GM18507 (cell line): ENCODE measurements at regions not wholly inside any gene's neighbourhood (a gene's known extent, or its start where the extent isn't known, plus 50 kb on each side); places are given as distances from the start of the nearest gene placed in this dataset.
"Not testable (repeated sequence)": the region's sequence is repeated elsewhere in the genome, so short reads cannot be mapped to it uniquely, and the experiment has no call there.

ENCODE experiments used
- DNase-seq: peaks from one replicate; pipeline ENCODE4 v3.0.0; 2011; ENCODE audit warnings: low read depth; ENCODE audit not compliant: insufficient read length; ENCODE audit errors: extremely low spot score
- FAIRE-seq: peaks from 2 replicates; lab custom pipeline; 2011; peaks lifted over from hg19 to GRCh38; lab: Jason Lieb, UNC

- no peak for DNase-seq
- no peak for FAIRE-seq
Observed at GRCh38 chr3:44132061-44132460, 109.6 kb upstream of the TOPAZ1 start.

DNA sequence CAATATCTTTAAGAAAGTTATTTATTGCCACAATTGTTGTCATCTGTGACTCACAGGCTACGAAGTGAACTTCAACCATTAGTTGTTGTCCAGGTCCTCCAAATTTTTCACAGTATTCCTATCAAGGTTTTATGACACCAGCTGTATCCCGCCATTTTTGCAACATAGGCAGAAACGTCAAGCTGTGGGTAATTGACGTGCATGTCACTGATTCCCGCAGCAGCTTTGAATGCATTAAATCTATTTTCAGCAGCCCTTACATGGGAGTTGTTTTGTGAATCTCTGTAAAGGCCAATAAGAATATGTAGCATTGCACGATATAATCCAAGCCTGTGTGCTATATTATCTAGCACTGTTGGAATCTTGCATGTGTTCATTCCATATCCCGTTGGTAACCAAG is 109.1 kb upstream of the TOPAZ1 start:
- FAIRE-seq = no peak
- DNase-seq = no peak

DNA sequence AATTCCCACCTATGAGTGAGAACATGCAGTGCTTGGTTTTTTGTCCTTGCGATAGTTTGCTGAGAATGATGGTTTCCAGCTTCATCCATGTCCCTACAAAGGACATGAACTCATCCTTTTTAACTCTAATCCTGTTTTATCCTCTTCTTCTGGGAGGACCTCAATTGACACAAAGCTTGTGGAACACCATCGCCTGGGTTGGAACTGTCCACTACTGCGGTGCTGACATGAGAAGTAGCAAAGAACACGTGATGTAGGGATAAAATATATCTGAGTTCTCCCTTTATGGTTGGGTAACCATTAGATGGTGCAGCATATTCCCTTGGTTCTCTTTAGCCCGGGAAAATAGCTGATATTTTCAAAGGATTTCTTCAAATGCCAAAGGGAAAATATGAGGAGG is 105.3 kb upstream of the TOPAZ1 start:
- FAIRE-seq (no peak), DNase-seq (no peak)

- FAIRE-seq (no peak), DNase-seq (no peak)
Observed at GRCh38 chr3:44146073-44146472, 95.6 kb upstream of the TOPAZ1 start.

DNA sequence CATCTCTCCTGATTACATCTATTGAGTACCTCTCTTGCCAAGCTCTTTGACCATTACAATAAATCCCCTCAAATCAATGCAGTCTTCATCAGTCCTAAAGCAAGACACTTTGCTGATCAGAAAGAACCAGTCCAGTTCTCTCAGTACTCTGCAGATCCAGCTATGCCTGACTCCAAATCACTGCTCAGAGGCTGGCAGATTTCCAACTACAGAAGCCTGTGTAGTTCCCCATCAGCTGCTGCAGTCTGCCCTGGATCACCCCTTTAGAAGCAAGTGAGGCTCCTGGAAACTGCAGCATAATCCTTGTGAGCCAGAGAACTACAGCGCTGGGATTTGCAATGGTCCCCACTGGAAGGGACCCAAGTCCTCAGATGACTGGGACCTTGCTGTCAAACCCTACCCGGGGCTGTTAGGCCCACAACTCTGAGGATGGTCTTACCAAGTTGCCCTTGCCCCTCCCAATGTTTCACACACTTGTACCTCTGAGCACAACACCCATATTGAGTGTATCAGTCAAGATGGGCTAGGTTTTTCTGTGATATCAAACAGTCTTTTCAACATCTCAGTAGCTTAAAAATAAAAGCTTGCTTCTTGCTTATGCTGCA is 81.9 kb upstream of the TOPAZ1 start:
- DNase-seq (no peak), FAIRE-seq (no peak)

DNA sequence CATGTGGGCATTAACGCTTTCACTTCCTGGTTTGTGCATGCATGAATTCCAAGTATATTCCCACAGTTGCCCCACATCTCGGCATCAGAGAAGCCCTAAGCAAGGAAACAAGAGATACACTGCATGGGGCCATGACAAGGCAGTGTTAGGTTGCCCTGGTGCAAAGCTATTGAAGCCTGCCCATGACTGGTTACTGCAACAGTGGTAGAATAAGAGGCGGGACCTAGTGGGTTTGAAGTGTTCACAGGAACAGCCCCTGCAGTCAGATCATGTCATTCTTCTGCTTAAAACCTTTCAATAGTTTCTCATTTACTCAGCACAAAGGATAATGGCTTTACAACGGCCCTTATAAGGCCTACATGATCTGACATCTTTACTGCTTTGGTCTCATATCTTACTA is 80.9 kb upstream of the TOPAZ1 start:
- FAIRE-seq (no peak), DNase-seq (no peak)

DNA sequence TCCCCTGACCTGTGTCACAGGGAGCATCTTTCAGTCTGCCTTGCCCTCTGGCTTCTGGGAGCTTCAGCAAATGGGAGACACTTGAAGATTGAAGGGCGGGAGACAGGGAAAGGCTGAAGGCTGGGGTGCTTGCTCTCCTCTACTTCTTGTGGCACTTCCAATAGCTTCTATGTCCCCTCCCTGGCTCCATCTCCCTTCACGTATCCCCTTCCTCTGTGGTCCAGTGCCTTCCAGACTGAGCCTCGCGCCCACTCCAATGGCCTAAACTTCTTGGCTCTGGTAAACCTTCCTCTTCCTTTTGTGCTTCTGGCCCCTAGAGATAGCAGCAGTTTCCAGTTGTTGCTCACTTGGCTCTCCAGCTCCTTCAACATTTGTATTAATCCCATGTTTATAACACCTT is 69.8 kb upstream of the TOPAZ1 start:
- FAIRE-seq (no peak), DNase-seq (no peak)

DNA sequence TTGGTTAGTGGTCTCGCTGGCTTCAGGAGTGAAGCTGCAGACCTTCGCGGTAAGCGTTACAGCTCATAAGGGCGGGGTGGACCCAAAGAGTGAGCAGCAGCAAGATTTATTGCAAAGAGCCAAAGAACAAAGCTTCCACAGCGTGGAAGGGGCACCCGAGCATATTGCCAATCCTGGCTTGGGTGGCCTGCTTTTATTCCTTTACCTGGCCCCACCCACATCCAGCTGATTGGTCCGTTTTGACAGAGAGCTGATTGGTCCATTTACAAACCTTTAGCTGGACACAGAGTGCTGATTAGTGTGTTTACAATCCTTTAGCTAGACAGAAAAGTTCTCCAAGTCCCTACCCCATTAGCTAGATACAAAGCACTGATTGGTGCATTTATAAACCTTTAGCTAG is 69.0 kb upstream of the TOPAZ1 start:
- DNase-seq = not testable (repeated sequence)

GRCh38 chr3:44173263-44173662 is 68.4 kb upstream of the TOPAZ1 start:
- no peak for FAIRE-seq
- DNase-seq = no peak

More for the DNA sequence above, 69.0 kb upstream of the TOPAZ1 start:
- not testable (repeated sequence) for FAIRE-seq

DNA sequence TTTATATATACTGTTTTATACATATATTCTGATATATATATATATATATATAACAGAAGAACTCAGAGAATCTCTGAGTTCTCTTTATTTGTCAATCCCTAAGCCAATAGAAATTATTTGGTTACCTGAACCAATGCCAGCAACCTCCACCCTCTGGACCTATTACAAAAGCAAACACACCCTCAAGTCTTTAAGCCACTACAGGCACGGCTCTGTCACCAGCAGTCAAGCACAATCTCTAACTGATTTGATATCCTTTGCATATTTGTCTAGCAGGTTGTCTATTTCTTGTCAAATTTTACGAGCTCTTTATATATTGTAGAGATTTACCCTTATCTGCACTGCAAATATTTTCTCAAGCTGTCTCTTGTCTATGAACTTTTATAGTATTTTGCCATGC is 66.6 kb upstream of the TOPAZ1 start:
- no peak for FAIRE-seq

DNA sequence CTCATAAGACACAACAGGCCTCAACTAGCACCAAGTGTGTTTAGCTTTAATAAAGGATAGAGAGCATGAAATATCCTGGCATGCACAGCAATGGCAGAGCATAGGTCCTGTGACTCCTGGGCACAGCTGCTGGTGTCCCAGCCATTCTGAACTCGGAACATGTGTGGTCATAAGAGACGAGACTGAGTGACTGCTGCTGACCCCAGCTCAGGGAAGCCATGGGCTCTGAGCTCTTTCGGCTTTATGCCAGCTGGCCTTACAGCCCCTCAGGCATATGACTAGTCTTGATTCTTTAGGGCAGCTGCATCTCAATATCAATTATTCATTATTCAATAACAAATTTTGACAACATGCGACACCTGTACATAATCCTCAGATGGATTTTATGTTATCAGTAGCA is 62.4 kb upstream of the TOPAZ1 start:
- no peak for DNase-seq
- no peak for FAIRE-seq

More for the DNA sequence above, 66.6 kb upstream of the TOPAZ1 start:
- no peak for DNase-seq

- no peak for DNase-seq
- FAIRE-seq = no peak
Observed at GRCh38 chr3:44184319-44184953, 57.2 kb upstream of the TOPAZ1 start.

- no peak for DNase-seq
- FAIRE-seq = no peak
Observed at GRCh38 chr3:44185396-44185915, 56.2 kb upstream of the TOPAZ1 start.

GRCh38 chr3:44186111-44186672 is 55.5 kb upstream of the TOPAZ1 start:
- FAIRE-seq (no peak), DNase-seq (no peak)

DNA sequence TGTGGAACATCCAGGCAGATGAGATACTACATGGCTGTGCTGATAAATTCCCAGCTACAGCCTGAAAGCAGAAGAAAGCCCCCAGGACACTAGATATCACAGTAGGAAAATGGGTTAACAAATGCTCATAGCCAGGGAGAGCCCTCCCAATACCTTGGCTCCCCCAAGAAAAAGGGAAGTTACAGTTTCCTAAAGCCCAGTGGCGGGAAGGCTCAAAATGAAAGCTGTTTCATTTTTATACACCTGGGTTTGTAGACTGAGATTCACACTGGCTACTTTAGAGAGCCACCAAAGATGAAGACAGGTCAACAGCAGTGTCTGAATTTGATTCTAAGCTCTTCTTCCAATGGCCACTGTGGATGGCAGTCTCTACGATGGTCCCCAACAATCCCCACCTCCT is 55.0 kb upstream of the TOPAZ1 start:
- DNase-seq (no peak), FAIRE-seq (no peak)
